ENCODE measurements at regions not wholly inside any gene's neighbourhood (a gene's known extent, or its start where the extent isn't known, plus 50 kb on each side); places are given as distances from the start of the nearest gene placed in this dataset.

- TF ChIP-seq, protein P1, sequence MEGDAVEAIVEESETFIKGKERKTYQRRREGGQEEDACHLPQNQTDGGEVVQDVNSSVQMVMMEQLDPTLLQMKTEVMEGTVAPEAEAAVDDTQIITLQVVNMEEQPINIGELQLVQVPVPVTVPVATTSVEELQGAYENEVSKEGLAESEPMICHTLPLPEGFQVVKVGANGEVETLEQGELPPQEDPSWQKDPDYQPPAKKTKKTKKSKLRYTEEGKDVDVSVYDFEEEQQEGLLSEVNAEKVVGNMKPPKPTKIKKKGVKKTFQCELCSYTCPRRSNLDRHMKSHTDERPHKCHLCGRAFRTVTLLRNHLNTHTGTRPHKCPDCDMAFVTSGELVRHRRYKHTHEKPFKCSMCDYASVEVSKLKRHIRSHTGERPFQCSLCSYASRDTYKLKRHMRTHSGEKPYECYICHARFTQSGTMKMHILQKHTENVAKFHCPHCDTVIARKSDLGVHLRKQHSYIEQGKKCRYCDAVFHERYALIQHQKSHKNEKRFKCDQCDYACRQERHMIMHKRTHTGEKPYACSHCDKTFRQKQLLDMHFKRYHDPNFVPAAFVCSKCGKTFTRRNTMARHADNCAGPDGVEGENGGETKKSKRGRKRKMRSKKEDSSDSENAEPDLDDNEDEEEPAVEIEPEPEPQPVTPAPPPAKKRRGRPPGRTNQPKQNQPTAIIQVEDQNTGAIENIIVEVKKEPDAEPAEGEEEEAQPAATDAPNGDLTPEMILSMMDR (IDR thresholded peaks at IDR 0.05), result no peak
Measured at GRCh38 chr14:87644689-87645088, 348.3 kb downstream of the GALC start.

DNA sequence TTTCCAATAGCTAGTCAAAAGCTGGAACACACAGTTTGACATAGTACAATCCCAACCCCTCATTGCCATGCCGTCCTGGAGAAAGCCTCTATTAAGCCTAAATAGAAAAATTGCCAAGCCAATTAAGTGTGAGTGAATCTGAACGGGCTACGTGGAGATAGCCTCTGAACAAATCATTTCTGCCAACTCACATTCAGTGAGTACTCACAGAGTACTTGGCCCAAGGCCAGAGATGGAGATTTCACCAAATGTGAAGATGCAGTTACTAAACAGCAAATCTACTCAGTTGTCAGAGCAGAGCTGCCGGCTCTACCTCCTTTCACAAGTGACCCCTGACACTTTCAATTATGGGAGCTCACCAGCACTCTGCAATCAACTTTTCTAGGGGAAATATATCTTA, 350.0 kb downstream of the GALC start:
- TF ChIP-seq, protein P1 (IDR thresholded peaks at IDR 0.05), result no peak

GRCh38 chr14:87640553-87640952, 352.4 kb downstream of the GALC start:
- TF ChIP-seq, protein P1 (IDR thresholded peaks at IDR 0.05), result no peak

DNA sequence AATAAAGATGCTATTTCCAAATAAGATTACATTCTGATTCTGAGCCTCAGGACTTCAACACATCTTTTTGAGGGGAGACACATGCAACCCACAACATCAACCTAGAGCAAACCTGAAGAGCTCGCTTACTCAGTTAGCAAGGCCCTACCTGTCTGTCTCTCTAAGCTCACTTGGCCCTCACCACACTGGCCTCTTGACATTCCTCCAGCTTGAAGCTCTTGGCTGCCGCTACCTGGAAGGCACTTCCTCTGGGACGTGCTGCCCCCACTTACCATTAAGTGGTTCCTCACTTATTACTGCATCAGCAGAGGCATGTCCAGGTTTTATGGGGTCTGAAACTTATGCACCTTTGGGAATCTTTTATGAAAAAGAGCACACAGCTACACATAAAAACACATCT, 354.8 kb downstream of the GALC start:
- TF ChIP-seq, protein P1 (IDR thresholded peaks at IDR 0.05), result no peak

DNA sequence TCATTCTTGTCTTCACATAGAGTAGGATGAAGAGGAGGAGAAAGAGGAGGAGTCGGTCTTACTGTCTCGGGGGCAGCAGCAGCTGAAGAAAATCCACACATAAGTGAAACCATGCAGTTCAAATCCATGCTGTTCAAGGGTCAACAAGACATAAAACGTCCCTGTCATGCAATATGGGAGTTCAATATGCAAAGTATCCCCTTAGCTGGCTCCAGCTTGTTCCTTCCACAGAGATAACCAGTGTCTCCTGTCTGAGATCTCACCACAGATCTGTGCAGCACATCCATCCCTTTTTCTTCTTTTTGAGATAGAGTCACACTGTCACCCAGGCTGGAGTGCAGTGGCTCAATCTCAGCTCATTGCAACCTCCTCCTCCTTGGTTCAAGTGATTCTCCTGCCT, 357.5 kb downstream of the GALC start:
- TF ChIP-seq, protein P1 (IDR thresholded peaks at IDR 0.05), result no peak

DNA sequence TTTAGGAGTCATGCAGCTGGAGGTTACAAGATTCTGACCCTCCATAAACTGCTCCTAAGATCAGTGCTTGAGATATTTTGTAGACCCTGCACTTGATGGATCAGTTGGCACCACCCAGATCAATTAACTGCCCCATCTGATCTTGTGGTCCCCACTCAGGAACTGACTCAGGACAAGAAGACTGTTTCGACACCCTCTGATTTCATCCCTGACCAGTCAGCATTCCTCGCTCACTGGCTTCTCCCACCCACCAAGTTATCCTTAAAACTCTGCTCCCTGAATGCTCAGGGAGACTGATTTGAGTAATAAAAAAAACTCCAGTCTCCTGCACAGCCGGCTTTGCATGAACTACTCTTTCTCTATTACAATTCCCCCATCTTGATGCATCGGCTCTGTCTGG, 360.2 kb downstream of the GALC start:
- TF ChIP-seq, protein P1 (IDR thresholded peaks at IDR 0.05), result no peak

DNA sequence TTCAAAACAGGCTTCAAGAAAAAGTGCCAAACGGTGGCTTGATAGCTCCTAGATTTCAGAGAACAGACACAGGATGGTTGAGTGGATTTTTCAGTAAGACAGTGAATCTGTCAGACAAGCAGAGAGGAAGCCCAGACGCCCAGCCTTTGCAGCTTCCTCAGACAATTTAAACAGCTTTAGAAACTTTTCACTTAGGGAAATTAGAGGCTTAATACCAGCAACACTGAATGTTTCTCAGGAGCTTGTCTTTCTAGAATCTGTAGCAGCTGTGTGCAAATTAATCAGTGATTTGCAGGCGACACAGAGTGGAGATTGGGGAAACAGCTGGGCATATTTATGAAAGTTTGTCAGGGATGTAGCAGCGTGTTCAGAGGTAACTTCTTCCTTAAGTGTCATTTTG, 362.1 kb downstream of the GALC start:
- TF ChIP-seq, protein P1 (IDR thresholded peaks at IDR 0.05), result no peak

- TF ChIP-seq, protein P1 (IDR thresholded peaks at IDR 0.05), result no peak
Measured at GRCh38 chr14:87629788-87630187, 363.2 kb downstream of the GALC start.

Measured in LNCAP (cell line).